PC-3 (cell line): ENCODE measurements at regions not wholly inside any gene's neighbourhood (a gene's known extent, or its start where the extent isn't known, plus 50 kb on each side); places are given as distances from the start of the nearest gene placed in this dataset.

Experiments
- ATAC-seq: fragments of 200-7000 bp; cut with Tn5 transposase; 2 replicates; pipeline ENCODE4 v1.9.1; 2020; ENCODE audit warnings: mild to moderate bottlenecking, moderate library complexity
- BruUV-seq: library from RNA; stranded (reverse); fragments of 400-500 nt; replicated peaks from 2 replicates; lab custom pipeline; 2021; lab: Mats Ljungman, UMichigan
- CTCF ChIA-PET: fragments of 300-600 bp; sonication (Branson Sonifier 250); formaldehyde crosslinking; loops from one replicate; lab custom pipeline; 2022; ENCODE audit warnings: antibody characterized with exemption; lab: Charles Lee
- POLR2A ChIA-PET: fragments of 300-600 bp; sonication (Branson Sonifier 250); formaldehyde crosslinking; loops from one replicate; lab custom pipeline; 2022; ENCODE audit warnings: antibody characterized with exemption; ENCODE audit not compliant: unreplicated experiment; lab: Charles Lee
- DNase-seq: peaks from one replicate; pipeline ENCODE4 v3.0.0-alpha.2; 2015
- H2AFZ ChIP-seq: fragments of 300-600 bp; sonication (generic); 2 replicates; pipeline ENCODE4 v1.6.0; 2016; ENCODE audit warnings: antibody characterized with exemption, low read length
- H3F3A ChIP-seq: fragments of 300-600 bp; sonication (generic); one replicate; pipeline ENCODE4 v1.6.0; 2017; ENCODE audit warnings: antibody characterized with exemption, low read length, control low read depth, mild to moderate bottlenecking; ENCODE audit not compliant: unreplicated experiment
- H3K27ac ChIP-seq: fragments of 300-600 bp; sonication (generic); 2 replicates; pipeline ENCODE4 v1.5.1; 2016; ENCODE audit warnings: mild to moderate bottlenecking, low read length
- H3K27me3 ChIP-seq: fragments of 300-600 bp; sonication (generic); 2 replicates; pipeline ENCODE4 v1.6.1; 2016; ENCODE audit warnings: low read length, mixed read lengths
- H3K36me3 ChIP-seq: fragments of 300-600 bp; sonication (generic); 2 replicates; pipeline ENCODE4 v1.6.1; 2016; ENCODE audit warnings: low read depth, mixed run types, low read length, mixed read lengths
- H3K4me1 ChIP-seq: fragments of 300-600 bp; sonication (generic); 2 replicates; pipeline ENCODE4 v1.5.1; 2016; ENCODE audit warnings: low read length; ENCODE audit not compliant: insufficient read depth
- H3K4me2 ChIP-seq: fragments of 300-600 bp; sonication (generic); 2 replicates; pipeline ENCODE4 v1.6.0; 2016; ENCODE audit warnings: low read length
- H3K4me3 ChIP-seq: fragments of 300-600 bp; sonication (generic); 2 replicates; pipeline ENCODE4 v1.5.1; 2016; ENCODE audit warnings: mild to moderate bottlenecking, low read length, mixed read lengths
- H3K79me2 ChIP-seq: fragments of 300-600 bp; sonication (generic); 2 replicates; pipeline ENCODE4 v1.6.1; 2017; ENCODE audit warnings: low read length, mixed read lengths
- H3K9ac ChIP-seq: fragments of 300-600 bp; sonication (generic); 2 replicates; pipeline ENCODE4 v1.6.0; 2016; ENCODE audit warnings: mild to moderate bottlenecking, low read length
- H3K9me2 ChIP-seq: fragments of 300-600 bp; sonication (generic); replicated peaks from 2 replicates; pipeline ENCODE4 v1.6.1; 2016; ENCODE audit warnings: mixed run types, low read length, mixed read lengths
- H3K9me3 ChIP-seq: fragments of 300-600 bp; sonication (generic); 2 replicates; pipeline ENCODE4 v1.6.1; 2016; ENCODE audit warnings: low read length, mixed read lengths
- H4K20me1 ChIP-seq: fragments of 300-600 bp; sonication (generic); 2 replicates; pipeline ENCODE4 v1.6.1; 2016; ENCODE audit warnings: low read length, mixed read lengths
- EZH2 ChIP-seq: fragments of 300-600 bp; sonication (generic); IDR thresholded peaks from one replicate; pipeline ENCODE4 v1.6.1; 2017; ENCODE audit warnings: antibody characterized with exemption, mild to moderate bottlenecking, low read length; ENCODE audit not compliant: unreplicated experiment
- EZH2phosphoT487 ChIP-seq: fragments of 300-600 bp; sonication (generic); IDR thresholded peaks from 2 replicates; pipeline ENCODE4 v1.6.1; 2018; ENCODE audit warnings: mild to moderate bottlenecking, antibody characterized with exemption, low read length, borderline replicate concordance
- intact Hi-C: fragments of 100-400 bp; cut with micrococcal nuclease; formaldehyde crosslinking; loops from 2 replicates; pipeline ENCODE4 v1.9.0; 2023
- TF ChIP-seq, protein P1 (sequence below): fragments of 300-600 bp; sonication (generic); conservative IDR thresholded peaks from 2 replicates; pipeline ENCODE4 v1.5.1; 2017; ENCODE audit warnings: antibody characterized with exemption, low read depth, mild to moderate bottlenecking, low read length

DNA sequence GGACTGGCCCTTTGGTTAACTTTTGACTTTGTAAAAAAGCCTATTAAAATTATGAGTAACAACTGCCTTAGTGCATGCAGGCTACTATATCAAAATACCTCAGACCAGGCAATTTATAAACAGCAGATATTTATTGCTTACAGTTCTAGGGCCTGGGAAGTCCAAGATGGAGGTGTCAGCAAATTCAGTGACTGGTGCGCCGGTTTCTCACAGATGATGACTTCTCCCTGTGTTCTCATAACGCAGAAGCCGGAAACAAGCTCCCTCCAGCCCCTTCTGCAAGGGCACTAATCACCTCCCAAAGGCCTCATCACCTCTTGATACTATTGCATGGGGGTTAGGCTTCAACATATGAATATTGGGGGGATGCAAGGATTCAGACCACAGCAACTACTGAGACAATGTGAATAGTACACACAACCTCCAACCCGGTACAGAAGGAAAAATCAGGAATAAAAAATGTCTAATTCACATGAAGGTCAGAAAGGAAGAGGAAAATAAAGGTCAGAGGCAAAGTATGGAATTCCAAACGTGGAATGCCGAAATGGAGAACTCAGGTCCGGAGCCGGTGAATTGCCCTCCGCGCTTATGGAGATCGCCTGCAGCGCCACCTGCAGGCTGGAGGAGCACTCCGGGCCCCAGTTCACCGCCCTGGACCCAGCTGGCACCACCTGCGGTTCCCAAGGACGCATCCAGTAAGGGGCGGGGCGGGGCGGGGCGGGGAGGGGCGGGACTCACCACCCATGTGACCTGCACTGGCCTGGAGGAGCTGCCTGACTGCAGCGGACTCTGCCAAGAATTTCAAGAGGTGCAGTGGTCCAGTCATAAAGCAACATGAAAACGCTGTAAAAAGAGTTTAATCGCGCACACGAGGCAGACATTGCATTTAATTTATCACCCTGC lies 203.4 kb downstream of the KIF26A start:
- peak; percentile 79 for DNase-seq
- POLR2A ChIA-PET = interaction anchor here (0.7 kb wide), 1 partner anchor 14 kb away, joined by 3 read pairs; no protein-coding TSS in a partner anchor
- Histone ChIP-seq H3K79me2 (no peaks in the 10 kb centered on the region), H3K4me3 (no peak overlapping the region), H3F3A (no peaks in the 10 kb centered on the region), H3K9me2 (no peaks in the 10 kb centered on the region), H3K27ac (no peak overlapping the region), H3K9me3 (no peaks in the 10 kb centered on the region), H4K20me1 (no peaks in the 10 kb centered on the region), H2AFZ (peak overlapping the region; percentile 27; the same call in 1 of the 2 replicates), H3K9ac (no peak overlapping the region), H3K27me3 (peaks cover 44% of the 10 kb centered on the region), H3K4me2 (peak overlapping the region; percentile 49; the same call in 1 of the 2 replicates), H3K4me1 (peaks cover 16% of the 10 kb centered on the region), H3K36me3 (no peaks in the 10 kb centered on the region)
- no TSS peak for BruUV-seq
- TF ChIP-seq EZH2 (no peak), EZH2phosphoT487 (no peak)
- TF ChIP-seq, protein P1, sequence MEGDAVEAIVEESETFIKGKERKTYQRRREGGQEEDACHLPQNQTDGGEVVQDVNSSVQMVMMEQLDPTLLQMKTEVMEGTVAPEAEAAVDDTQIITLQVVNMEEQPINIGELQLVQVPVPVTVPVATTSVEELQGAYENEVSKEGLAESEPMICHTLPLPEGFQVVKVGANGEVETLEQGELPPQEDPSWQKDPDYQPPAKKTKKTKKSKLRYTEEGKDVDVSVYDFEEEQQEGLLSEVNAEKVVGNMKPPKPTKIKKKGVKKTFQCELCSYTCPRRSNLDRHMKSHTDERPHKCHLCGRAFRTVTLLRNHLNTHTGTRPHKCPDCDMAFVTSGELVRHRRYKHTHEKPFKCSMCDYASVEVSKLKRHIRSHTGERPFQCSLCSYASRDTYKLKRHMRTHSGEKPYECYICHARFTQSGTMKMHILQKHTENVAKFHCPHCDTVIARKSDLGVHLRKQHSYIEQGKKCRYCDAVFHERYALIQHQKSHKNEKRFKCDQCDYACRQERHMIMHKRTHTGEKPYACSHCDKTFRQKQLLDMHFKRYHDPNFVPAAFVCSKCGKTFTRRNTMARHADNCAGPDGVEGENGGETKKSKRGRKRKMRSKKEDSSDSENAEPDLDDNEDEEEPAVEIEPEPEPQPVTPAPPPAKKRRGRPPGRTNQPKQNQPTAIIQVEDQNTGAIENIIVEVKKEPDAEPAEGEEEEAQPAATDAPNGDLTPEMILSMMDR = peak; percentile 71
- intact Hi-C loops = no loop called here
- peak; percentile 83 for ATAC-seq
- CTCF ChIA-PET = interaction anchor here (0.7 kb wide), 1 partner anchor 67 kb away, joined by 4 read pairs; no protein-coding TSS in a partner anchor

- no peak overlapping the region for H3K9ac ChIP-seq
- DNase-seq = no peak
- POLR2A ChIA-PET = interaction anchor here (0.7 kb wide), 1 partner anchor 15 kb away, joined by 3 read pairs; no protein-coding TSS in a partner anchor
- no peak overlapping the region for H2AFZ ChIP-seq
- H3K4me1 ChIP-seq = peaks cover 16% of the 10 kb centered on the region
- CTCF ChIA-PET = interaction anchor here (0.7 kb wide), 1 partner anchor 68 kb away, joined by 4 read pairs; no protein-coding TSS in a partner anchor
- H3F3A ChIP-seq = no peaks in the 10 kb centered on the region
- H3K4me3 ChIP-seq = no peak overlapping the region
- no peaks in the 10 kb centered on the region for H3K36me3 ChIP-seq
- no peaks in the 10 kb centered on the region for H3K79me2 ChIP-seq
- TF ChIP-seq EZH2 (no peak), EZH2phosphoT487 (no peak)
- TF ChIP-seq, protein P1 = no peak
- H3K27me3 ChIP-seq = peaks cover 42% of the 10 kb centered on the region
- H4K20me1 ChIP-seq = no peaks in the 10 kb centered on the region
- intact Hi-C loops = no loop called here
- no peak overlapping the region for H3K27ac ChIP-seq
- no peak for ATAC-seq
- no peaks in the 10 kb centered on the region for H3K9me2 ChIP-seq
- no TSS peak for BruUV-seq
- no peak overlapping the region for H3K4me2 ChIP-seq
- H3K9me3 ChIP-seq = no peaks in the 10 kb centered on the region
Observed at GRCh38 chr14:104342435-104343293, 204.3 kb downstream of the KIF26A start.
